8988T (cell line): ENCODE measurements at regions not wholly inside any gene's neighbourhood (a gene's known extent, or its start where the extent isn't known, plus 50 kb on each side); places are given as distances from the start of the nearest gene placed in this dataset.
"Not testable (repeated sequence)": the region's sequence is repeated elsewhere in the genome, so short reads cannot be mapped to it uniquely, and the experiment has no call there.

Experiments
- DNase-seq: peaks from one replicate; pipeline ENCODE4 v3.0.0; 2011

DNA sequence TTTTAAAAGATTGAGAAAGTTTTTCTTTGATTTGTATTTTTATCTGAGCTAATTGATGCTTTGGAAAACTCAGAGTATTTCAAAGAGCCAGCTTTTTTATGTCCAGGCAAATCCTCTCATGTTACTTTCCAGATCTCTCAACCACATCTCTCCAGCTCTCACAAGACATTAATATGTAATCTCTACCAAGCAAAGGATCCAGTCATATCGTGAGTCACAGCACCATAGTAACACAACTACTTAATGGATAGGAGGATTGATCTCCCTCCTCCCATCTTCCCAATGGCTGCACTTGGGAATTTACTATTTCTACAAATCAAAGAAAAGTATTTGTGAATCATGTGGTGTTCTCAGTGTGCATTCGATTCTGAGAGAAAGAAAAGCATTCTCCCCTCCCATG lies 63.3 kb downstream of the POU4F1 start:
- DNase-seq: no peak

- not testable (repeated sequence) for DNase-seq
Measured at GRCh38 chr13:78526044-78526443, 77.3 kb downstream of the POU4F1 start.

DNA sequence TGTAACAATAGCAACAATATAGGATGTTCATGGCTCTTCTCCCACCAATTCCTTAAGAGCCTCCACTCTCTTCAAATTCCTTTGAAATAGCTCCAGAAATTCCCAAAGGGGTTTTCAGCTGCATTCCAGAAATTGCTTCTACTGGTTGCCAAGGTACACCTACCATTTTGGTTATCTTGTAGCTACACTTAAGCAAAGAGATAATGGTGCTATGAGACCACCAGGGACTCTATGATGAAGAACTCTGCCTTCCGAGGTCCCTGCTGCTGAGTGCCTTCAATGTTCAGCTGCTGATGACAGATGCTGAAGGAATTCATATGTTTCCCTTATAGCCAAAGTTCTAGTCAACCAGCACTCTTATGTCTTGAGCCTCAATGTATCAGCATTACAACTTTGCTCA lies 78.4 kb downstream of the POU4F1 start:
- no peak for DNase-seq

DNA sequence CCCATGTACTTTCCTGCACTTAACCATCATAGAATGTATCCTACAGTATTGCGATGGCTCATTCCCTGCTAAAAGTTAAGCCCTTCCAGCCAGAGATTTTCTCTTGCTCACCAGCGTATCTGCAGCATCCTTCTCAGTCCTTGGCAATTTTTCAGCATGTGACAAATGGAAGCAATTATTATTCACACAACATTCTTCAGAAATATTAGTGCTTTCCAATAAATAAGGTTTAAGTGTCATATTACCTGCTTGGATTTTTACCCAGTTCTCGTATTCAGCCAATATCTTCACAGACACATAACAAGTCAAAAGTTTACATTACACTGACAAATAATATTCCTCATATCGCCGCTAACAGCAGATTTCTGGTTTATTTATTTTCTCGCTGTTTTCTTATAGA lies 82.3 kb downstream of the POU4F1 start:
- no peak for DNase-seq

GRCh38 chr13:78520425-78520824 lies 82.9 kb downstream of the POU4F1 start:
- no peak for DNase-seq

DNA sequence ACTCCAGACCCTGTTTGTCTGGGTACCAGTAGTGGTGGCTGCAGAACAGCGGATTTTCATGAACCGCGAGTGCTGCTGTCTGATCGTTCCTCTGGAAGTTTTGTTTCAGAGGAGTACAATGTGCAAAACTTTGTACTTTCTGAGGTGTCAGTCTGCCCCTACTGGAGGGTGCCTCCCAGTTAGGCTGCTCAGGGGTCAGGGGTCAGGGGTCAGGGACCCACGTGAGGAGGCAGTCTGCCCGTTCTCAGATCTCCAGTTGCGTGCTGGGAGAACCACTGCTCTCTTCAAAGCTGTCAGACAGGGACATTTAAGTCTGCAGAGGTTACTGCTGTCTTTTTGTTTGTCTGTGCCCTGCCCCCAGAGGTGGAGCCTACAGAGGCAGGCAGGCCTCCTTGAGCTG lies 84.9 kb downstream of the POU4F1 start:
- DNase-seq: not testable (repeated sequence)

GRCh38 chr13:78499802-78500201 lies 103.5 kb downstream of the POU4F1 start:
- no peak for DNase-seq

GRCh38 chr13:78497702-78498355 lies 105.5 kb downstream of the POU4F1 start:
- DNase-seq: no peak

GRCh38 chr13:78491978-78492377 lies 111.4 kb downstream of the POU4F1 start:
- DNase-seq: no peak

DNA sequence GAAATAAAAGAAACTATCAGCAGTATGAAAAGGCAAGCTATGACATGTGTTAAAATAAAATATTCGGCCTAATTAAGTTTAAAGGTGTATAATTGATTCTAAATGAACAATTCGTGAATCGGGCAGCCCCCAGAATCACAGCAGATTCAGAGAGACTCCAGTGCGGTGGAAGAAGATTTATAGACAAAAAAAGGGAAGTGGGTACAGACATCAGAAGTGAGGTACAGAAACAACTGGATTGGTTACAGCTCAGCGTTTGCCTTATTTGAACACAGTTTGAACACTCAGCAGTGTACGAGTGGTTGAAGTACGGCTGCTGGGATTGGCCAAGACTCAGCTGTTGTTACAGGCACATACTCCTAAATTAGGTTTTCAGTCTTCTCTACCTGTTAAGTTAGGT lies 113.1 kb downstream of the POU4F1 start:
- not testable (repeated sequence) for DNase-seq

- DNase-seq: no peak
Measured at GRCh38 chr13:78487707-78488106, 115.6 kb downstream of the POU4F1 start.

GRCh38 chr13:78485803-78486202 lies 117.5 kb downstream of the POU4F1 start:
- DNase-seq: no peak

DNA sequence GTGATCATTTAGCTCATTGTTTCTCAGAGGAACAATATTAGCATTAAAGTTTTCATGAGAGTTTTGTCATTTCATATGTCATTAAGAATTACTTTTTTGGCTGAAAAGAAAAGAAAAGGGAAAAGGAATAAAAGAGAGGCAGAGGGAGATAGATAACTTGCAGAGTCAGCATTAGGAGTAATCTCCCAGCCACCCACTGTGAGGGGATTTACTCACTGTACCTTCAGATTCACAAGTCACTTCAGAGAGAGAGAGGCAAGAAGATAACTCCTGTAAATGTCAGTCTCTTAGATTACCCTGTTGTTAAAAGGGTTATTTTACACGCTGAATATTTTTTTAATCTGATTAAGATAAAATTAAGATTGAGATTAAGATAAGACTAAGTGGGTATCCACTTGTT lies 125.2 kb downstream of the POU4F1 start:
- DNase-seq: no peak

DNA sequence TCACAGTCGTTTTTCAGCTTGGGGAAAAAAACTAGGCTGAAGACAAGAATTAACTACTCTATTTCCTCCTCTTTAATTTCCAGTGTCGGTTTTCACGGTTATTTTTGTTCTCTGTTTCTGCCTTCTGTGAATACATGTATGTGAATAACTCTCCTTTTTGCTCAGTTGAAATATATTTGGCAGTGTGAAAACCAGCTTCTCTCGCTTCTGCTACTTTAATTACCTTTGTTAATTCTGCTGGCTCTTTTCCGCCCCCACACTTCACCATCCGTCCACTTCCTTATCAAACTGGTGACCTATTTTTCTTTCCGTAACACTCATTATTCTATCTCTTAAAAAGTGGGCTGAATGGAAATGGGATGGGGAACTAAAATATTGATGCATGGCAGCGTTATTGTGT lies 126.4 kb downstream of the POU4F1 start:
- DNase-seq: no peak

GRCh38 chr13:78468621-78469020 lies 134.7 kb downstream of the POU4F1 start:
- no peak for DNase-seq

GRCh38 chr13:78465250-78465649 lies 138.1 kb downstream of the POU4F1 start:
- DNase-seq: no peak

DNA sequence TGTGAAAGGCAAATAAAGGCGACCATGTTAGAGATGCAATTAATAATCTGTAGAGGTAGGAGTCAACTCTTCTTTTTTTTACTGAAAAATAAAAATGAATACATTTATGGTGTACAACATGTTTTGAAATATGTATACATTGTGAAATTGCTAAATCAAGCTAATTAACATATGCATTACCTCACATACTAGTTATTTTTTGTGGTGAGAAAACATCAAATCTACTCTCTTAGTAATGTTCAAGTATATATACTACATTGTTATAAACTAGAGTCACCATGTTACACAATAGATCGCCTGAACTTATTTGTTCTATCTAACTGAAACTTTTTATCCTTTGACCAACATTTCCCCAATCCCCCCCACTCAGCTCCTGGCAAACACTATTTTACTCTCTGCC lies 143.2 kb downstream of the POU4F1 start:
- no peak for DNase-seq

DNA sequence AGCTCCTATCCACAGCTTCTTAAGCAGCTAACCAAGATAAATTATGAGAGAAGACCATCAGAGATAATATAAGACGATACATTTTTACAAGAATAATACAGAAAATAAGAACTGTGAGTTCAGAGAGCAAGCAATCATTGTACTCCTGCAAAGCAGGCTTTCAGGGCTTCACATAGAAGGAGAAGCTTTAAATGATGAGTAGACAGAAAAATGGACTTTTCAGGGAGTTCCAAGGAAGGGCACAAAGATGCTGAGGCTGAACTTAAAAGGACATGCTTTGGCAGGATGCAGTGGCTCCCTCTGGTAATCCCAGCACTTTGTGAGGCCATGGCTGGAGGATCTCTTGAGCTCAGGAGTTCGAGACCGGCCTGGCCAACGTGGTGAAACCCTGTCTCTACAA lies 159.5 kb downstream of the POU4F1 start:
- no peak for DNase-seq

DNA sequence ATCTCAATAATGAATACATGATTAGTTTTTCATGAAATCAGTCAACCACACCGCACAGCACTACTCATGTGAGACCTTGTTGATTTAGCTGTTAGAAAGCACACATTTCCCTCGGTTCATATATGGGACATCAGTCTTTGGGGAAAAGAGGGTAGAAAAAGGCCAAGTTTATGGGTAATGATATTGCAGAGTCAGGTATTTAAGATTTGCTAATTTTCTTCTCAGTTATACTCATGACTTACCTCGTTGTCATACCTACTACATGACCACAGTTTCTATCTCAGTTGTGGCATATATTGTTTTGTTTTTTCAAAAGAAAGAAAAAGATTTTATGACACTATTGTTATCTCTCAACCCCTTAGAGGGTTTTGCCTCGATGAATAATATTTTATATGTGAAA lies 165.6 kb downstream of the POU4F1 start:
- DNase-seq: no peak

DNA sequence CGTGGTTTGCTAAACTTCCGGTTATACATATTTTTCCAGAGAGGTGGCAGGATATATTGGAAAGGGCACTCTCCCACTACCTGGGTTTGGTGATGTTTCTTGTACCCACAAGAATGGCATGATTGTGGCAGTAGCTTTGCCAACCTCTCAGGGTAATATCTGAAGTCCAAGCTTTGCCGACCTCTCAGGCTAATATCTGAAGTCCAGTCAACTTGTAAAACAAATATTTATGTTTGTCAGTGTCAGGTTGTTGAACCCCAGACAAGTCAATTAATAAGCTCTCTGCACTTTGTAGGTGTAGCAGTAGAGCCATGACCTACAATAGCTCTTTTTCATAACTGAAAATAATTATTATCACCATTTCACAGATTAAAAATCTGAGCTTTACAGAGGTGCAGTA lies 167.0 kb downstream of the POU4F1 start:
- no peak for DNase-seq

DNA sequence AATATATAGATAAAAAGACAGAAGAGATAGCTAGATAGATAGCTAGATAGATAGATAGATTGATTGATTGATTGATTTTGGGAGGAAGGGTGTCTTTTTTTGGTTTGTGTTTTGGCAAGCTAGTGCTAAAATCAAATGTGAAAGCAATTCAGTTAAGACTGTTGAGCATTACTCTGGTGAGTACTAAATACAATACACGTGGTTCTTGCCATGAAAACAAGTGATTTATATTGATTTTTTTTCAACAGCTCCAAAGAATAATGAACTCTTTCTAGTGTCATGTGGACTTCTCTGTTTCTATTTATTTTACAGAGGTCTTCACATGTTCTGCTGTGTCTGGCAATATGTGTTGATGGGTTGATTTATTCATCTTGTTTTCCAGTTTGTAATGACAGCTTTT lies 172.0 kb downstream of the POU4F1 start:
- no peak for DNase-seq

DNA sequence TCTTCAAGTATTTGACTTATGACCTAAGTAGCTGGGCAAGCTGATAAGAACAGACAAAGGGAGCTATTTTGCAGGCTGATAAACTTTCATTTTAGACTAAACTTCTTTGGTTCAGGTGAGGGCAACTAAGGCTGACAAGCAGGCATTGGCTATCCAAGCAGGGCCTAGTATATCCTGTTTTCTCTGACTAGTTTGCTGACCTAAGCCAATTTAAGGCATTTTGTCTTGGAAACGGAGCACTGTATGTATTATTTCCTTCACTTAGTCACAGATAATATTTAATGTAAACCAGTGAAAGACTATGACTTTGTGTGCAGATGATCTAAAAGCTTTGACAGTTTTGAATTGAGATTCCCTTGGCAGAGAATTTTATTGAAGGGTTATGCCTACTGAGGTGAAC lies 172.5 kb downstream of the POU4F1 start:
- no peak for DNase-seq

DNA sequence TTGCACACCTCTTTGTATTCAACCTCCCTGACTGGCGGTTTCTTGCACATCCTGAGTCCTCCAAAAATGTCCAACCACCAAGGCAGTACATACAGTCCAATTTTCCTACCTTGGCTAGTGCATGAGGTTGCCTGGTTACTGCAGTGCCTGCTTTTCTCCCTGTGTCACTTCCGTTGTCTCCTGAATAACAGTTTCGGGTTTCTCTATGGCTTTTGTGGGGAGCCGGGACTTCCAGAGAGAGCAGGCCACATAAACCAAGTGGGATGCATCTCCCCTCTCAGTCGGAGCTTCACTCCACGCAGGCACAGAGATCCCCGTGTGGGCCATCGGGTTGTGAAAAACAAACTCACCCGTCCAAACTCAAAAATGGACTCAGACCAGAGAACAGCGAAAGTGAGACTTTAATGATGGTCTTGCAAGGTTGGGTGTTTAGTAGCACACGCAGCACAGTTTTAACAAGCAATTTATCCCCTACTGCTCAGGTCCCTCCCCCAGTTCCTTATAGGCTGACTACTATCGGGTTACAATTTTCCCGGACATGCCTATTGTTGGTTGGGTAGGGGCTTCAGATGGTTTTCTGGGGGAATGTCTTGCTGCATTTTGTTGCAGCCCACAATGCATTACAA lies 173.1 kb downstream of the POU4F1 start:
- no peak for DNase-seq

- no peak for DNase-seq
Measured at GRCh38 chr13:78428646-78429045, 174.7 kb downstream of the POU4F1 start.

DNA sequence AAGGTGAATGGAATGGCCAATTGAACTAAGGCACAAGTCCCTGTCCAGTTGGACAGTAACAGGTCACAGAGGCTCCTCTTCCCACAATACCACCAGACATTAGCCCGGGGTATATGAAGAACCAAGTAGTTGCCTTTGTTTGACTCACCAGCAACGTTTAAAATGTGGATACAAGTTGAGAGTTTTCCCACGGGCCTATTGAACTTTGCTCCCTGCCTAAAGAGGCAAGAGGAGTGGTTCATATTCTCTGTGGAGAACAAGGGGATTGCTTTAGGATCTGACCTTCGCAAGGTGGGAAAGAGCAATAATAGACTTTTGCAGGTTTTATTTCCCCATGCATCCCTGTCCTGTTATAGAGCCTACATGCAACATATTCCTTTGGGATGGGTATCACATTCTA lies 177.2 kb downstream of the POU4F1 start:
- DNase-seq: no peak
